ENCODE measurements at regions not wholly inside any gene's neighbourhood (a gene's known extent, or its start where the extent isn't known, plus 50 kb on each side); places are given as distances from the start of the nearest gene placed in this dataset.
"Not testable (repeated sequence)": the region's sequence is repeated elsewhere in the genome, so short reads cannot be mapped to it uniquely, and the experiment has no call there.

GRCh38 chr10:9051328-9051974 lies 997.0 kb downstream of the GATA3 start:
- Histone ChIP-seq H3K27ac (ENCODE audit: low read length) (no peak overlapping the region), H3K36me3 (ENCODE audit: insufficient read depth, low read depth, low read length) (no peaks in the 10 kb centered on the region), H3K9me3 (ENCODE audit: insufficient read depth, low read depth, low read length) (peaks cover 7% of the 10 kb centered on the region; the same call in 1 of the 2 replicates), H3K27me3 (ENCODE audit: insufficient read depth, low read length) (no peaks in the 10 kb centered on the region), H3K9ac (ENCODE audit: low read depth, low read length) (no peak overlapping the region), H3K4me3 (ENCODE audit: low read length) (no peak overlapping the region), H3K4me1 (ENCODE audit: insufficient read depth, low read length) (no peaks in the 10 kb centered on the region)

- Histone ChIP-seq H3K9ac (ENCODE audit: low read depth, low read length) (no peak overlapping the region), H3K27ac (ENCODE audit: low read length) (no peak overlapping the region), H3K27me3 (ENCODE audit: insufficient read depth, low read length) (no peaks in the 10 kb centered on the region), H3K4me1 (ENCODE audit: insufficient read depth, low read length) (no peaks in the 10 kb centered on the region), H3K4me3 (ENCODE audit: low read length) (no peak overlapping the region), H3K9me3 (ENCODE audit: insufficient read depth, low read depth, low read length) (peaks cover 8% of the 10 kb centered on the region; the same call in 1 of the 2 replicates), H3K36me3 (ENCODE audit: insufficient read depth, low read depth, low read length) (no peaks in the 10 kb centered on the region)
Measured at GRCh38 chr10:9052767-9053166, 998.3 kb downstream of the GATA3 start.

GRCh38 chr10:9056521-9056920 lies 1002.0 kb downstream of the GATA3 start:
- H3K36me3 ChIP-seq (ENCODE audit: insufficient read depth, low read depth, low read length): no peaks in the 10 kb centered on the region
- H3K9me3 ChIP-seq (ENCODE audit: insufficient read depth, low read depth, low read length): peaks cover 8% of the 10 kb centered on the region; the same call in 1 of the 2 replicates
- H3K4me1 ChIP-seq (ENCODE audit: insufficient read depth, low read length): no peaks in the 10 kb centered on the region
- H3K27me3 ChIP-seq (ENCODE audit: insufficient read depth, low read length): no peaks in the 10 kb centered on the region
- no peak overlapping the region for H3K27ac ChIP-seq (ENCODE audit: low read length)
- H3K9ac ChIP-seq (ENCODE audit: low read depth, low read length): no peak overlapping the region
- no peak overlapping the region for H3K4me3 ChIP-seq (ENCODE audit: low read length)

DNA sequence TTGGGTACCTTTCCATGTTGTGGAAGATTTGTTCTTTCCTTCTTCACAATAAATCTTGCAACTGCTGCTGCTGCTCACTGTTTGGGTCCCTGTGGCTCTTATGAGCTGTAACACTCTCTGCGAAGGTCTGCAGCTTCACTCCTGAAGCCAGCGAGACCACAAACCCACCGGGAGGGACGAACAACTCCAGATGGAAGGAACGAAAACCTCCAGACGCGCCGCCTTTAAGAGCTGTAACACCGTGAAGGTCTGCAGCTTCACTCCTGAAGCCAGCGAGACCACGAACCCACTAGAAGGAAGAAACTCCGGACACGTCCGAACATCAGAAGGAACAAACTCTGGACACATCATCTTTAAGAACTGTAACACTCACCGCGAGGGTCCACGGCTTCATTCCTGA lies 1002.8 kb downstream of the GATA3 start:
- H3K36me3 ChIP-seq (ENCODE audit: insufficient read depth, low read depth, low read length); H3K9ac ChIP-seq (ENCODE audit: low read depth, low read length); H3K27ac ChIP-seq (ENCODE audit: low read length); H3K4me1 ChIP-seq (ENCODE audit: insufficient read depth, low read length); H3K9me3 ChIP-seq (ENCODE audit: insufficient read depth, low read depth, low read length); H3K27me3 ChIP-seq (ENCODE audit: insufficient read depth, low read length); H3K4me3 ChIP-seq (ENCODE audit: low read length): not testable (repeated sequence)

DNA sequence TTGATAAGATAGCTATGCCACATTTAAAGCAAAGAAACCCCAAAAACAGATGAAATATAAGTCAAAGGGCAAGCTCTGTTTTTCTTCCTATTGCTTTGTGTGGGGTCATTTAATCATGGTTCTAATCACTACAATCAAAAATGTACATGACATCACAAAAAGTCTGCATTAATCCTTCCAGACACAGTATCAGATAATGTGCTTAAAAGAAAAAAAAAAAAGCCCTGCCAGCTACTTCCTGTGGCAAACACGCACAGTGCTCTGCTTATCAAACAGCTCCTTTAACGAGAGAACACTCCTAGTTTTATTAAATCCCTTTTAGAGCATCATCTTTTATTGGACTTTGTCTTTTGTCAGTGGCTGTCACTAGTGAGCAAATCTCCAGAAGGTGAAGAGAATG lies 1005.8 kb downstream of the GATA3 start:
- Histone ChIP-seq H3K27ac (ENCODE audit: low read length) (no peak overlapping the region), H3K4me1 (ENCODE audit: insufficient read depth, low read length) (no peaks in the 10 kb centered on the region), H3K27me3 (ENCODE audit: insufficient read depth, low read length) (no peaks in the 10 kb centered on the region), H3K9ac (ENCODE audit: low read depth, low read length) (no peak overlapping the region), H3K4me3 (ENCODE audit: low read length) (no peak overlapping the region), H3K9me3 (ENCODE audit: insufficient read depth, low read depth, low read length) (peaks cover 8% of the 10 kb centered on the region; the same call in 1 of the 2 replicates), H3K36me3 (ENCODE audit: insufficient read depth, low read depth, low read length) (no peaks in the 10 kb centered on the region)

GRCh38 chr10:9061871-9062270 lies 1007.4 kb downstream of the GATA3 start:
- Histone ChIP-seq H3K4me3 (ENCODE audit: low read length) (no peak overlapping the region), H3K36me3 (ENCODE audit: insufficient read depth, low read depth, low read length) (no peaks in the 10 kb centered on the region), H3K27me3 (ENCODE audit: insufficient read depth, low read length) (no peaks in the 10 kb centered on the region), H3K27ac (ENCODE audit: low read length) (no peak overlapping the region), H3K9me3 (ENCODE audit: insufficient read depth, low read depth, low read length) (no peaks in the 10 kb centered on the region), H3K4me1 (ENCODE audit: insufficient read depth, low read length) (no peaks in the 10 kb centered on the region), H3K9ac (ENCODE audit: low read depth, low read length) (no peak overlapping the region)

DNA sequence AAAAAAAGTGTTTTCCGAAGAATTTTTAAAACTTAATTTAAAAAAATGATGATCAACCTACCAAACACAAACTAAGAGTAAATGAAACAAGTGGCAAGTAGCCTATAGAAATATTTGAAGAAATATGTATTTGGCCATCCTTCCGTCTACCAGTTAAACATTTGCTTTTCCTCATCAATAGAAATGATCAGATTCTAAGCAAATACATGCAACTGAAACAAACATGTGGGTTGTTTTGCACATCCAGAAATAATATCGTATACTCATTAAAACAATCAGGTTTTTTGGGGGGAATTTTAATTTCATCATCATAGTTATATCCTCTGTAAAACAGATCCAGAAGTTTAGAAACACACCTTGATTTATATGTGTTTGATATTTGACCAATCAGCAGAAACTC lies 1011.7 kb downstream of the GATA3 start:
- H3K9me3 ChIP-seq (ENCODE audit: insufficient read depth, low read depth, low read length): no peaks in the 10 kb centered on the region
- no peaks in the 10 kb centered on the region for H3K27me3 ChIP-seq (ENCODE audit: insufficient read depth, low read length)
- H3K4me3 ChIP-seq (ENCODE audit: low read length): no peak overlapping the region
- H3K9ac ChIP-seq (ENCODE audit: low read depth, low read length): no peak overlapping the region
- no peaks in the 10 kb centered on the region for H3K36me3 ChIP-seq (ENCODE audit: insufficient read depth, low read depth, low read length)
- no peak overlapping the region for H3K27ac ChIP-seq (ENCODE audit: low read length)
- H3K4me1 ChIP-seq (ENCODE audit: insufficient read depth, low read length): no peaks in the 10 kb centered on the region

DNA sequence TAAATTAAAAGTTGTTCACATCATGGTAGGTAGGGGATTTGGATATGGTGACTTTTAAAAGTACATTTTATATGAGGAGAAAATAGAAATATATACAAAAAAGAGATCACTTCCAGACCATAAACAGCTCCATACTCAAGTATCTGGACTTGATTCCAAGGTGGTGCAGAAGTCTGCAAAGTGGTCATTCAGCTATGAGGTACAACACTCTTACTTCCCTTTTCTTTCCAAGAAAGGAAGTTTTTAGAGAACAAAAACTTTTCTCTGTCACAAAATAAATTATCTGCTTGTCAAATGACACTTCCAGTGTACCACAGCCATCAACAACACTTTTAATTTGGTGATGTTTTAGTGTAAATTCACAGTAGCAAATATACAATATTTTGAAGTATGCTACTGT lies 1013.5 kb downstream of the GATA3 start:
- Histone ChIP-seq H3K9me3 (ENCODE audit: insufficient read depth, low read depth, low read length) (no peaks in the 10 kb centered on the region), H3K36me3 (ENCODE audit: insufficient read depth, low read depth, low read length) (no peaks in the 10 kb centered on the region), H3K4me3 (ENCODE audit: low read length) (no peak overlapping the region), H3K27me3 (ENCODE audit: insufficient read depth, low read length) (no peaks in the 10 kb centered on the region), H3K9ac (ENCODE audit: low read depth, low read length) (no peak overlapping the region), H3K27ac (ENCODE audit: low read length) (no peak overlapping the region), H3K4me1 (ENCODE audit: insufficient read depth, low read length) (no peaks in the 10 kb centered on the region)

DNA sequence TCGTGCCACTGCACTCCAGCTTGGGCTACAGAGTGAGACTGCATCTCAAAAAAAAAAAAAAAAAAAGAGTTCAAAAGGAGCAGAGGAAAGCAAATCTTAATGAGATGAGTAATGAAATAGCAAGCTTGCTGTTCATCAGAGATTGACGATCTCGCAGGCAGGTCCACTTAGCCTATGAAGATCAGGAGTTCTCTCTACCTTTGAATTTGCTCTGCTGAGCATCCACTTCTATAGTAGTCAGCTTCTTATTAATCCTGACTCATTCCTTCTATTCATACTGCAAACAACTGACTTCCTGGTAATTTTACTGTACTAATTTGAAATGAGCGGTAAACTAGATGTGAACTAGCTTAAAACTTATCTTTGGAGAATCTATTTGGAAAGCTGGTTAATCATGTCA lies 1014.6 kb downstream of the GATA3 start:
- H3K9me3 ChIP-seq (ENCODE audit: insufficient read depth, low read depth, low read length): no peaks in the 10 kb centered on the region
- no peak overlapping the region for H3K27ac ChIP-seq (ENCODE audit: low read length)
- no peak overlapping the region for H3K9ac ChIP-seq (ENCODE audit: low read depth, low read length)
- H3K27me3 ChIP-seq (ENCODE audit: insufficient read depth, low read length): no peaks in the 10 kb centered on the region
- H3K36me3 ChIP-seq (ENCODE audit: insufficient read depth, low read depth, low read length): no peaks in the 10 kb centered on the region
- H3K4me1 ChIP-seq (ENCODE audit: insufficient read depth, low read length): no peaks in the 10 kb centered on the region
- no peak overlapping the region for H3K4me3 ChIP-seq (ENCODE audit: low read length)

GRCh38 chr10:9075420-9075819 lies 1020.9 kb downstream of the GATA3 start:
- Histone ChIP-seq H3K4me3 (ENCODE audit: low read length) (no peak overlapping the region), H3K36me3 (ENCODE audit: insufficient read depth, low read depth, low read length) (no peaks in the 10 kb centered on the region), H3K27me3 (ENCODE audit: insufficient read depth, low read length) (no peaks in the 10 kb centered on the region), H3K9me3 (ENCODE audit: insufficient read depth, low read depth, low read length) (no peaks in the 10 kb centered on the region), H3K9ac (ENCODE audit: low read depth, low read length) (no peak overlapping the region), H3K4me1 (ENCODE audit: insufficient read depth, low read length) (no peaks in the 10 kb centered on the region; the same call in 1 of the 2 replicates), H3K27ac (ENCODE audit: low read length) (no peak overlapping the region)

- no peaks in the 10 kb centered on the region for H3K27me3 ChIP-seq (ENCODE audit: insufficient read depth, low read length)
- H3K4me1 ChIP-seq (ENCODE audit: insufficient read depth, low read length): no peaks in the 10 kb centered on the region; the same call in 1 of the 2 replicates
- H3K9me3 ChIP-seq (ENCODE audit: insufficient read depth, low read depth, low read length): no peaks in the 10 kb centered on the region
- no peak overlapping the region for H3K27ac ChIP-seq (ENCODE audit: low read length)
- H3K36me3 ChIP-seq (ENCODE audit: insufficient read depth, low read depth, low read length): no peaks in the 10 kb centered on the region
- H3K9ac ChIP-seq (ENCODE audit: low read depth, low read length): no peak overlapping the region
- H3K4me3 ChIP-seq (ENCODE audit: low read length): no peak overlapping the region
Measured at GRCh38 chr10:9076066-9076465, 1021.6 kb downstream of the GATA3 start.

GRCh38 chr10:9081253-9081652 lies 1026.8 kb downstream of the GATA3 start:
- Histone ChIP-seq H3K27me3 (ENCODE audit: insufficient read depth, low read length) (no peaks in the 10 kb centered on the region), H3K36me3 (ENCODE audit: insufficient read depth, low read depth, low read length) (no peaks in the 10 kb centered on the region), H3K9me3 (ENCODE audit: insufficient read depth, low read depth, low read length) (no peaks in the 10 kb centered on the region), H3K9ac (ENCODE audit: low read depth, low read length) (no peak overlapping the region), H3K4me1 (ENCODE audit: insufficient read depth, low read length) (no peaks in the 10 kb centered on the region; the same call in 1 of the 2 replicates), H3K27ac (ENCODE audit: low read length) (no peak overlapping the region), H3K4me3 (ENCODE audit: low read length) (no peak overlapping the region)
